ENCODE measurements at regions not wholly inside any gene's neighbourhood (a gene's known extent, or its start where the extent isn't known, plus 50 kb on each side); places are given as distances from the start of the nearest gene placed in this dataset.

- no peak overlapping the region for H3K4me3 ChIP-seq (ENCODE audit: low read length)
- DNase-seq (ENCODE audit: low read depth) = no peak
- TF ChIP-seq CTCF (IDR thresholded peaks at IDR 0.05; ENCODE audit: insufficient read depth, low read depth, low read length, missing control alignments) = no peak
Observed at GRCh38 chrX:13502590-13502989, 66.8 kb upstream of the EGFL6 start.

- no peak overlapping the region for H3K4me3 ChIP-seq (ENCODE audit: low read length)
- DNase-seq (ENCODE audit: low read depth) = no peak
- TF ChIP-seq CTCF (IDR thresholded peaks at IDR 0.05; ENCODE audit: insufficient read depth, low read depth, low read length, missing control alignments) = no peak
Observed at GRCh38 chrX:13499736-13500135, 69.7 kb upstream of the EGFL6 start.

- H3K4me3 ChIP-seq (ENCODE audit: low read length) = no peak overlapping the region
- no peak for DNase-seq (ENCODE audit: low read depth)
- TF ChIP-seq CTCF (IDR thresholded peaks at IDR 0.05; ENCODE audit: insufficient read depth, low read depth, low read length, missing control alignments) = no peak
Observed at GRCh38 chrX:13498238-13498637, 71.2 kb upstream of the EGFL6 start.

- no peak overlapping the region for H3K4me3 ChIP-seq (ENCODE audit: low read length)
- no peak for TF ChIP-seq CTCF (IDR thresholded peaks at IDR 0.05; ENCODE audit: insufficient read depth, low read depth, low read length, missing control alignments)
- DNase-seq (ENCODE audit: low read depth) = no peak
Observed at GRCh38 chrX:13495232-13495631, 74.2 kb upstream of the EGFL6 start.

DNA sequence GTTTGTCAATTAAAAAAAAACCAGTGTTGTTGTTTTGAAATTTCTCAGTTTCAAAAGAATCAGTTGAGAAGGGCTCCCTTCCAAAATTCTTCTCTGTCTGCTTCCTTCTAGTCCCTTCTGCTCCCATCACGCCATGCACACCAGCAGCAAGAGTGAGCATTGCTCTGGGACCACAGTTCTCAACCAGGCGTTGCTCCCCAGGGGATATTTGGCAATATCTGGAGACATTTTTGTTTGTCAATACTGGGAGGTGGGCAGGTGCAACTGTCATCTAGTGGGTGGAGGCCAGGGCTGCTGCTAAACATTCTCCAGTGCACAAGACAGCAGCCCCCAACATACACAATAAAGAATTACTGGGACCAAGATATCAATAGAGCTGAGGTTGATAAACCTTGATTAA lies 74.8 kb upstream of the EGFL6 start:
- no peak for DNase-seq (ENCODE audit: low read depth)
- no peak overlapping the region for H3K4me3 ChIP-seq (ENCODE audit: low read length)
- TF ChIP-seq CTCF (IDR thresholded peaks at IDR 0.05; ENCODE audit: insufficient read depth, low read depth, low read length, missing control alignments) = no peak

DNA sequence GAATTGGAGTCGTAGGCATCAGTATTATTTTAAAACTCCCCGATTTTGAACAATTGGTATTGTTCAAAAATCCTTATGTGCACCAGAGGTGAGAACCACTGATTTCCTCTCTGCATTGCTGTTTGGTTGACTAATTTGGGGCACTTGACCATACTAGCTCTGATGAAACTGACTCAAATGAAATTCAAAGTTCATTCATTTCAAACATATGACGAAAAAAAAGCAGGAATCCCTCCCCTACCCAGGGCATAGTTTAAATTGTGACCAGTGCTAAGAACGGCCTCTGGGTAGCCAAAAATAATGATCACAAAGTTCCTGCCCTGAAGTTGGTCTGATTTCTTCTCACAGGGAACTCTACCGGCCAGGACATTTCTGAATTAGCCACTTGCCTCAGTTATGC lies 75.7 kb upstream of the EGFL6 start:
- H3K4me3 ChIP-seq (ENCODE audit: low read length) = no peak overlapping the region
- DNase-seq (ENCODE audit: low read depth) = no peak
- TF ChIP-seq CTCF (IDR thresholded peaks at IDR 0.05; ENCODE audit: insufficient read depth, low read depth, low read length, missing control alignments) = no peak

DNA sequence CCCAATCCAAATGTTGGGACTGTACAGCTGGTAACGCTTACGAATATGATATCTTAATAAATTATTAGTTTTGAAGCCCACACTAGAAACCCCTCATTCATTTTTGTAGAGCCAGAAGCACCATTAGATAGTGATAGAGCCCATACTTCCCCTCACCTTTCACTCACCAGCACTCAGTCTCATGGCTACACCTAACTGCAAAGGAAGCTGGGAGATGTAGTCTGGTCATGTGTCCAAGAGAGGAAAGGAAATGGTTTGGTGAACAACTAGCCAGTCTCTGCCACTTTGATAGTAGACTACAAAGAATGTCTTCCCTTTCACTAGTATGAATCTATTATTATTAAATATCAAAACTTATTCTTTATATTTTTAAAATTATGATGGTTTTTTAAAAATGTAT lies 77.1 kb upstream of the EGFL6 start:
- DNase-seq (ENCODE audit: low read depth) = no peak
- no peak overlapping the region for H3K4me3 ChIP-seq (ENCODE audit: low read length)
- TF ChIP-seq CTCF (IDR thresholded peaks at IDR 0.05; ENCODE audit: insufficient read depth, low read depth, low read length, missing control alignments) = no peak
